Peyer's patch (tissue), 4 donors: ENCODE measurements at regions not wholly inside any gene's neighbourhood (a gene's known extent, or its start where the extent isn't known, plus 50 kb on each side); places are given as distances from the start of the nearest gene placed in this dataset.
A peak's percentile ranks its signal among the peaks of the same experiment; 100 is the strongest.

Source experiments
- DNase-seq, 3 donors: peaks; one replicate each; pipeline ENCODE4 v3.0.0-alpha.2; 2017 to 2019
- H3K27ac ChIP-seq, 4 donors: fragments of 200-600 bp; sonication (generic); one replicate each; pipeline ENCODE4 v1.5.1; 2016 to 2019
- H3K27me3 ChIP-seq, 2 donors: fragments of 200-600 bp; sonication (generic); one replicate each; pipeline ENCODE4 v1.5.1; 2019
- H3K36me3 ChIP-seq, 3 donors: fragments of 200-600 bp; sonication (generic); one replicate each; pipeline ENCODE4 v1.5.1; 2016 to 2019
- H3K4me1 ChIP-seq, 4 donors: fragments of 200-600 bp; sonication (generic); one replicate each; pipeline ENCODE4 v1.5.1; 2016 to 2019
- H3K4me3 ChIP-seq, 4 donors: fragments of 200-600 bp; sonication (generic); 1 replicate in 3 of 4; 2 replicates in 1 of 4; pipeline ENCODE4 v1.5.1; 2016 to 2019; ENCODE audit warnings: mild to moderate bottlenecking in 1 of 4
- H3K9me3 ChIP-seq, 4 donors: fragments of 200-600 bp; sonication (generic); one replicate each; pipeline ENCODE4 v1.5.1; 2016 to 2019; ENCODE audit warnings: mild to moderate bottlenecking in 1 of 4
- CTCF ChIP-seq, 6 experiments: fragments of 450-650 bp in 4 of 6; fragments of 200-600 bp in 2 of 6; sonication (generic) in 1 of 6; IDR thresholded peaks; one replicate each; pipeline ENCODE4 v1.5.1; 2017 to 2019; ENCODE audit warnings: antibody characterized with exemption in 6 of 6, mild to moderate bottlenecking in 3 of 6, moderate library complexity in 1 of 6
- POLR2A ChIP-seq, 2 donors: fragments of 450-650 bp; IDR thresholded peaks; one replicate each; pipeline ENCODE4 v1.5.1; 2017; ENCODE audit warnings: antibody characterized with exemption in 2 of 2, mild to moderate bottlenecking in 2 of 2, moderate library complexity in 2 of 2

GRCh38 chr6:71403422-71404134 is 115.0 kb downstream of the OGFRL1 start:
- H3K9me3 ChIP-seq = no peaks in the 10 kb centered on the region
- TF ChIP-seq CTCF (IDR thresholded peaks at IDR 0.05) = no peak
- no peak for TF ChIP-seq POLR2A (IDR thresholded peaks at IDR 0.05)
- peaks cover 0 to 6% (median 0%) of the 10 kb centered on the region in 4 donors for H3K4me1 ChIP-seq
- H3K4me3 ChIP-seq = no peak overlapping the region
- no peaks in the 10 kb centered on the region for H3K27me3 ChIP-seq
- no peaks in the 10 kb centered on the region for H3K36me3 ChIP-seq
- no peak overlapping the region for H3K27ac ChIP-seq
- no peak for DNase-seq

GRCh38 chr6:71404145-71404966 is 115.7 kb downstream of the OGFRL1 start:
- H3K27me3 ChIP-seq = no peaks in the 10 kb centered on the region
- peaks cover 0 to 6% (median 0%) of the 10 kb centered on the region in 4 donors for H3K4me1 ChIP-seq
- no peaks in the 10 kb centered on the region for H3K36me3 ChIP-seq
- H3K9me3 ChIP-seq = no peaks in the 10 kb centered on the region
- H3K27ac ChIP-seq = peak overlapping the region in 1 of 4 donors; percentile 32
- TF ChIP-seq POLR2A (IDR thresholded peaks at IDR 0.05) = no peak
- no peak for TF ChIP-seq CTCF (IDR thresholded peaks at IDR 0.05)
- H3K4me3 ChIP-seq = no peak overlapping the region
- no peak for DNase-seq

- peak overlapping the region in 1 of 4 donors; percentile 32 for H3K27ac ChIP-seq
- TF ChIP-seq POLR2A (IDR thresholded peaks at IDR 0.05) = no peak
- TF ChIP-seq CTCF (IDR thresholded peaks at IDR 0.05) = no peak
- no peaks in the 10 kb centered on the region for H3K9me3 ChIP-seq
- DNase-seq = no peak
- H3K36me3 ChIP-seq = no peaks in the 10 kb centered on the region
- no peak overlapping the region for H3K4me3 ChIP-seq
- H3K27me3 ChIP-seq = no peaks in the 10 kb centered on the region
- H3K4me1 ChIP-seq = peaks cover 0 to 6% (median 0%) of the 10 kb centered on the region in 4 donors
Observed at GRCh38 chr6:71404967-71405278, 116.3 kb downstream of the OGFRL1 start.

- no peak overlapping the region for H3K27ac ChIP-seq
- H3K4me3 ChIP-seq = no peak overlapping the region
- TF ChIP-seq POLR2A (IDR thresholded peaks at IDR 0.05) (no peak), CTCF (IDR thresholded peaks at IDR 0.05) (no peak)
- DNase-seq = no peak
- no peaks in the 10 kb centered on the region for H3K36me3 ChIP-seq
- H3K4me1 ChIP-seq = peaks cover 0 to 6% (median 0%) of the 10 kb centered on the region in 4 donors
- no peaks in the 10 kb centered on the region for H3K27me3 ChIP-seq
- no peaks in the 10 kb centered on the region for H3K9me3 ChIP-seq
Observed at GRCh38 chr6:71405416-71405815, 116.8 kb downstream of the OGFRL1 start.

GRCh38 chr6:71406865-71407860 is 118.6 kb downstream of the OGFRL1 start:
- no peak overlapping the region for H3K4me3 ChIP-seq
- no peak for DNase-seq
- no peak overlapping the region for H3K27ac ChIP-seq
- H3K27me3 ChIP-seq = no peaks in the 10 kb centered on the region
- no peaks in the 10 kb centered on the region for H3K36me3 ChIP-seq
- peaks cover 0 to 8% (median 0%) of the 10 kb centered on the region in 4 donors for H3K4me1 ChIP-seq
- H3K9me3 ChIP-seq = no peaks in the 10 kb centered on the region
- TF ChIP-seq POLR2A (IDR thresholded peaks at IDR 0.05) (no peak), CTCF (IDR thresholded peaks at IDR 0.05) (no peak)
